OCI-LY7 (cell line): ENCODE measurements at regions not wholly inside any gene's neighbourhood (a gene's known extent, or its start where the extent isn't known, plus 50 kb on each side); places are given as distances from the start of the nearest gene placed in this dataset.

ENCODE experiments used
- EZH2phosphoT487 ChIP-seq: fragments of 200-600 bp; sonication (generic); IDR thresholded peaks from 2 replicates; pipeline ENCODE4 v1.6.1; 2018; ENCODE audit warnings: low read depth, borderline replicate concordance, mild to moderate bottlenecking, mixed run types, antibody characterized with exemption, low read length, moderate library complexity, mixed read lengths
- TF ChIP-seq, protein P1 (sequence below): fragments of 200-600 bp; sonication (generic); conservative IDR thresholded peaks from 2 replicates; pipeline ENCODE4 v1.5.1; 2014; ENCODE audit warnings: mild to moderate bottlenecking, antibody characterized with exemption, low read length, moderate library complexity, mixed read lengths

DNA sequence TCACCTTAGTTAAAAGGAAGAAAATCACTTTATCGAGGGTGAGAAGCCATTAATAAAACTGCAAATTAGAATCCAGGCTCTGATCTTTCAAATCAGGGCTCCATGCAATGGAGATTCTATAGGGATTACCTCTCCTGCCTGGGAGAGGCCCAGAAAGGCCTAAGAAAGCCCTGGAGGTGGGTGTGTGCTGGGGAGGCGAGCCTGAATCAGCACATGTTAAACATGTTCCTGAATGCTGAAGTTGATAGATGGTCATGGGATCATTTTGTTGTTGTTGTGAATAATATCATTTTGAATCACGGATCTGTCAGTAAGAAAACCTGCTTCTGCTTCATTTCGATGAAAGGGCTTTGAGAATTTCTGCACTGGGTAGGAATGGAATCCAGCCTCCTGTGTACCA lies 254.3 kb downstream of the ACKR3 start:
- TF ChIP-seq, protein P1, sequence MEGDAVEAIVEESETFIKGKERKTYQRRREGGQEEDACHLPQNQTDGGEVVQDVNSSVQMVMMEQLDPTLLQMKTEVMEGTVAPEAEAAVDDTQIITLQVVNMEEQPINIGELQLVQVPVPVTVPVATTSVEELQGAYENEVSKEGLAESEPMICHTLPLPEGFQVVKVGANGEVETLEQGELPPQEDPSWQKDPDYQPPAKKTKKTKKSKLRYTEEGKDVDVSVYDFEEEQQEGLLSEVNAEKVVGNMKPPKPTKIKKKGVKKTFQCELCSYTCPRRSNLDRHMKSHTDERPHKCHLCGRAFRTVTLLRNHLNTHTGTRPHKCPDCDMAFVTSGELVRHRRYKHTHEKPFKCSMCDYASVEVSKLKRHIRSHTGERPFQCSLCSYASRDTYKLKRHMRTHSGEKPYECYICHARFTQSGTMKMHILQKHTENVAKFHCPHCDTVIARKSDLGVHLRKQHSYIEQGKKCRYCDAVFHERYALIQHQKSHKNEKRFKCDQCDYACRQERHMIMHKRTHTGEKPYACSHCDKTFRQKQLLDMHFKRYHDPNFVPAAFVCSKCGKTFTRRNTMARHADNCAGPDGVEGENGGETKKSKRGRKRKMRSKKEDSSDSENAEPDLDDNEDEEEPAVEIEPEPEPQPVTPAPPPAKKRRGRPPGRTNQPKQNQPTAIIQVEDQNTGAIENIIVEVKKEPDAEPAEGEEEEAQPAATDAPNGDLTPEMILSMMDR: no peak
- no peak for TF ChIP-seq EZH2phosphoT487
